ENCODE measurements at regions not wholly inside any gene's neighbourhood (a gene's known extent, or its start where the extent isn't known, plus 50 kb on each side); places are given as distances from the start of the nearest gene placed in this dataset.
A peak's percentile ranks its signal among the peaks of the same experiment; 100 is the strongest.

- no peak for FAIRE-seq
- Histone ChIP-seq H3K27me3 (ENCODE audit: control insufficient read depth, insufficient read depth, low read length) (no peaks in the 10 kb centered on the region), H3K4me3 (ENCODE audit: low read depth, low read length) (no peak overlapping the region), H3K36me3 (ENCODE audit: control insufficient read depth, insufficient read depth, low read length) (no peaks in the 10 kb centered on the region)
- no peak for TF ChIP-seq CTCF (IDR thresholded peaks at IDR 0.05; ENCODE audit: insufficient read depth, low read length, severe bottlenecking)
- no peak for DNase-seq (ENCODE audit: low read depth)
Observed at GRCh38 chrX:42546800-42547199, 231.2 kb downstream of the PPP1R2C start.

- no peak for DNase-seq (ENCODE audit: low read depth)
- TF ChIP-seq CTCF (IDR thresholded peaks at IDR 0.05; ENCODE audit: insufficient read depth, low read length, severe bottlenecking), result no peak
- H3K27me3 ChIP-seq (ENCODE audit: control insufficient read depth, insufficient read depth, low read length), result no peaks in the 10 kb centered on the region
- no peaks in the 10 kb centered on the region for H3K36me3 ChIP-seq (ENCODE audit: control insufficient read depth, insufficient read depth, low read length)
- no peak overlapping the region for H3K4me3 ChIP-seq (ENCODE audit: low read depth, low read length)
- no peak for FAIRE-seq
Observed at GRCh38 chrX:42544883-42545282, 233.1 kb downstream of the PPP1R2C start.

- no peak for FAIRE-seq
- TF ChIP-seq CTCF (IDR thresholded peaks at IDR 0.05; ENCODE audit: insufficient read depth, low read length, severe bottlenecking), result no peak
- Histone ChIP-seq H3K4me3 (ENCODE audit: low read depth, low read length) (no peak overlapping the region), H3K36me3 (ENCODE audit: control insufficient read depth, insufficient read depth, low read length) (no peaks in the 10 kb centered on the region), H3K27me3 (ENCODE audit: control insufficient read depth, insufficient read depth, low read length) (no peaks in the 10 kb centered on the region)
- no peak for DNase-seq (ENCODE audit: low read depth)
Observed at GRCh38 chrX:42541554-42541953, 236.4 kb downstream of the PPP1R2C start.

GRCh38 chrX:42540146-42540545, 237.8 kb downstream of the PPP1R2C start:
- DNase-seq (ENCODE audit: low read depth) (no peak), FAIRE-seq (no peak)
- no peaks in the 10 kb centered on the region for H3K36me3 ChIP-seq (ENCODE audit: control insufficient read depth, insufficient read depth, low read length)
- H3K4me3 ChIP-seq (ENCODE audit: low read depth, low read length), result no peak overlapping the region
- TF ChIP-seq CTCF (IDR thresholded peaks at IDR 0.05; ENCODE audit: insufficient read depth, low read length, severe bottlenecking), result no peak
- H3K27me3 ChIP-seq (ENCODE audit: control insufficient read depth, insufficient read depth, low read length), result no peaks in the 10 kb centered on the region

GRCh38 chrX:42538405-42538804, 239.6 kb downstream of the PPP1R2C start:
- H3K36me3 ChIP-seq (ENCODE audit: control insufficient read depth, insufficient read depth, low read length), result no peaks in the 10 kb centered on the region
- no peaks in the 10 kb centered on the region for H3K27me3 ChIP-seq (ENCODE audit: control insufficient read depth, insufficient read depth, low read length)
- H3K4me3 ChIP-seq (ENCODE audit: low read depth, low read length), result no peak overlapping the region
- peak; percentile 81 for FAIRE-seq
- DNase-seq (ENCODE audit: low read depth), result no peak
- no peak for TF ChIP-seq CTCF (IDR thresholded peaks at IDR 0.05; ENCODE audit: insufficient read depth, low read length, severe bottlenecking)

- Histone ChIP-seq H3K27me3 (ENCODE audit: control insufficient read depth, insufficient read depth, low read length) (no peaks in the 10 kb centered on the region), H3K36me3 (ENCODE audit: control insufficient read depth, insufficient read depth, low read length) (no peaks in the 10 kb centered on the region), H3K4me3 (ENCODE audit: low read depth, low read length) (no peak overlapping the region)
- no peak for FAIRE-seq
- TF ChIP-seq CTCF (IDR thresholded peaks at IDR 0.05; ENCODE audit: insufficient read depth, low read length, severe bottlenecking), result no peak
- DNase-seq (ENCODE audit: low read depth), result no peak
Observed at GRCh38 chrX:42536286-42536685, 241.7 kb downstream of the PPP1R2C start.
